K562 (cell line): ENCODE measurements at regions not wholly inside any gene's neighbourhood (a gene's known extent, or its start where the extent isn't known, plus 50 kb on each side); places are given as distances from the start of the nearest gene placed in this dataset.

ENCODE experiments used
- MYBL2 ChIP-seq, 2 experiments: fragments of 450-650 bp in 1 of 2; sonication (generic) in 1 of 2; formaldehyde crosslinking in 1 of 2; IDR thresholded peaks; 2 replicates each; pipeline versions ENCODE4 v1.6.1 to v1.8.1; 2017 to 2022; ENCODE audit warnings: borderline replicate concordance in 1 of 2, inconsistent platforms in 1 of 2, low read depth in 1 of 2, mild to moderate bottlenecking in 1 of 2, missing genetic modification reagents in 1 of 2, moderate library complexity in 1 of 2
- POLR3A ChIP-seq: IDR thresholded peaks from 2 replicates; pipeline ENCODE4 v1.6.1; 2011; ENCODE audit warnings: borderline replicate concordance, mild to moderate bottlenecking, moderate library complexity; ENCODE audit not compliant: insufficient read length, insufficient read depth; ENCODE audit errors: extremely low read depth
- STAG1 ChIP-seq: sonication (generic); formaldehyde crosslinking; IDR thresholded peaks from 2 replicates; pipeline ENCODE4 v1.5.0; 2020; ENCODE audit warnings: missing genetic modification reagents, borderline replicate concordance
- UBTF ChIP-seq, 2 experiments: IDR thresholded peaks; 2 replicates each; pipeline ENCODE4 v1.6.1; 2012; ENCODE audit warnings: improper control_type of control experiment in 2 of 2, low read depth in 2 of 2, low read length in 2 of 2, borderline replicate concordance in 1 of 2
- ZNF133 ChIP-seq: fragments of 250-450 bp; sonication (Bioruptor Pico); IDR thresholded peaks from 2 replicates; pipeline ENCODE4 v1.4.0; 2020; ENCODE audit warnings: mild to moderate bottlenecking
- TF ChIP-seq, protein P1 (sequence below): sonication (generic); formaldehyde crosslinking; IDR thresholded peaks from 2 replicates; pipeline ENCODE4 v1.8.1; 2023; ENCODE audit warnings: mild to moderate bottlenecking, missing genetic modification reagents
- TF ChIP-seq, protein P2 (sequence below): IDR thresholded peaks from 3 replicates; pipeline ENCODE4 v1.6.1; 2011; ENCODE audit warnings: borderline replicate concordance, mild to moderate bottlenecking, moderate library complexity; ENCODE audit not compliant: insufficient read length; ENCODE audit errors: extremely low read depth

DNA sequence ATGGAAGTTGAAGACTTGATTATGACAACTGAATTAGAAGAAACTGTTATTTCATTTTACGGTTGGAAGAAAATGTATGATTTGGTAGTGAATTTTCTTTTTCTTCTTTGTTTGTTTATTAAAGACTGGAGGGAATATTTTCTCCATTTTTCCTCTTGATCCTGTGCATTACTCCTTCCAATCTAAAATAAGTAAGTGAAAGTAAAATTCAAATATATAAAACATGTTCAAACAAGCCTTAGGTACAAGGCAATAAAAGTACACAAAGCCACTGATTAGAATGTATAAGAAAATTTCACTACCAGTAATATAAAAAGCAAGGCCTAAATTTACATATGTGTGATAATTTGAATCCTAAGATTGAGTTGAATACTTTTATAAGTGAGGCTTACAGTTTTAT is 181.2 kb upstream of the MME start (continued):
- TF ChIP-seq MYBL2 (IDR thresholded peaks at IDR 0.05; ENCODE audit: low read depth) (no peak), MYBL2 (CRISPR knock-in tag; IDR thresholded peaks at IDR 0.05; ENCODE audit: borderline replicate concordance) (no peak), UBTF (IDR thresholded peaks at IDR 0.05; ENCODE audit: borderline replicate concordance in 1 of 2, low read depth in 2 of 2, low read length in 2 of 2) (no peak), STAG1 (no peak), ZNF133 (CRISPR knock-in tag) (no peak), POLR3A (no peak)
- TF ChIP-seq, protein P1, sequence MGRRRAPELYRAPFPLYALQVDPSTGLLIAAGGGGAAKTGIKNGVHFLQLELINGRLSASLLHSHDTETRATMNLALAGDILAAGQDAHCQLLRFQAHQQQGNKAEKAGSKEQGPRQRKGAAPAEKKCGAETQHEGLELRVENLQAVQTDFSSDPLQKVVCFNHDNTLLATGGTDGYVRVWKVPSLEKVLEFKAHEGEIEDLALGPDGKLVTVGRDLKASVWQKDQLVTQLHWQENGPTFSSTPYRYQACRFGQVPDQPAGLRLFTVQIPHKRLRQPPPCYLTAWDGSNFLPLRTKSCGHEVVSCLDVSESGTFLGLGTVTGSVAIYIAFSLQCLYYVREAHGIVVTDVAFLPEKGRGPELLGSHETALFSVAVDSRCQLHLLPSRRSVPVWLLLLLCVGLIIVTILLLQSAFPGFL = no peak
- TF ChIP-seq, protein P2, sequence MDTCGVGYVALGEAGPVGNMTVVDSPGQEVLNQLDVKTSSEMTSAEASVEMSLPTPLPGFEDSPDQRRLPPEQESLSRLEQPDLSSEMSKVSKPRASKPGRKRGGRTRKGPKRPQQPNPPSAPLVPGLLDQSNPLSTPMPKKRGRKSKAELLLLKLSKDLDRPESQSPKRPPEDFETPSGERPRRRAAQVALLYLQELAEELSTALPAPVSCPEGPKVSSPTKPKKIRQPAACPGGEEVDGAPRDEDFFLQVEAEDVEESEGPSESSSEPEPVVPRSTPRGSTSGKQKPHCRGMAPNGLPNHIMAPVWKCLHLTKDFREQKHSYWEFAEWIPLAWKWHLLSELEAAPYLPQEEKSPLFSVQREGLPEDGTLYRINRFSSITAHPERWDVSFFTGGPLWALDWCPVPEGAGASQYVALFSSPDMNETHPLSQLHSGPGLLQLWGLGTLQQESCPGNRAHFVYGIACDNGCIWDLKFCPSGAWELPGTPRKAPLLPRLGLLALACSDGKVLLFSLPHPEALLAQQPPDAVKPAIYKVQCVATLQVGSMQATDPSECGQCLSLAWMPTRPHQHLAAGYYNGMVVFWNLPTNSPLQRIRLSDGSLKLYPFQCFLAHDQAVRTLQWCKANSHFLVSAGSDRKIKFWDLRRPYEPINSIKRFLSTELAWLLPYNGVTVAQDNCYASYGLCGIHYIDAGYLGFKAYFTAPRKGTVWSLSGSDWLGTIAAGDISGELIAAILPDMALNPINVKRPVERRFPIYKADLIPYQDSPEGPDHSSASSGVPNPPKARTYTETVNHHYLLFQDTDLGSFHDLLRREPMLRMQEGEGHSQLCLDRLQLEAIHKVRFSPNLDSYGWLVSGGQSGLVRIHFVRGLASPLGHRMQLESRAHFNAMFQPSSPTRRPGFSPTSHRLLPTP = no peak
- TF ChIP-seq, all 486 proteins: peak for 0
